ENCODE measurements at regions not wholly inside any gene's neighbourhood (a gene's known extent, or its start where the extent isn't known, plus 50 kb on each side); places are given as distances from the start of the nearest gene placed in this dataset.

DNA sequence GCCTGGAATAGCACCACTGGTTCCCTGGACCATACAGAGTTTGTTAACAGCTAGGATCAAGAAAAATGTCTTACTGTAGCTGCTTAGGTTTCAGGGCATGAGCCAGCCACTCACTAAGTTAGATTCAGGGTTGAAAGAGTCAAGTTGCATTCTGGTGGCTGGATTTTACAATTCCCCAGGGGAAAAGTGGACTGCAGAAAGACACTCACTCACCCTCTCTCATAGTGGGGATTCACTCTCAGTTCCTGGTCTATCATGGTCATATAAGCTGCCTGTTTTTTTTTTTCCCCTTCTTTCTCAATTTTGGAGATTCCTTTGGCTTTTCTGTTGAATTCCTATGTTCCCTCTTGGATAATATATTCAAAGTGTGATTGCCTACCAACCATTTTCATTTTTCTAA, 744.2 kb upstream of the GRIA3 start:
- TF ChIP-seq, protein P1, sequence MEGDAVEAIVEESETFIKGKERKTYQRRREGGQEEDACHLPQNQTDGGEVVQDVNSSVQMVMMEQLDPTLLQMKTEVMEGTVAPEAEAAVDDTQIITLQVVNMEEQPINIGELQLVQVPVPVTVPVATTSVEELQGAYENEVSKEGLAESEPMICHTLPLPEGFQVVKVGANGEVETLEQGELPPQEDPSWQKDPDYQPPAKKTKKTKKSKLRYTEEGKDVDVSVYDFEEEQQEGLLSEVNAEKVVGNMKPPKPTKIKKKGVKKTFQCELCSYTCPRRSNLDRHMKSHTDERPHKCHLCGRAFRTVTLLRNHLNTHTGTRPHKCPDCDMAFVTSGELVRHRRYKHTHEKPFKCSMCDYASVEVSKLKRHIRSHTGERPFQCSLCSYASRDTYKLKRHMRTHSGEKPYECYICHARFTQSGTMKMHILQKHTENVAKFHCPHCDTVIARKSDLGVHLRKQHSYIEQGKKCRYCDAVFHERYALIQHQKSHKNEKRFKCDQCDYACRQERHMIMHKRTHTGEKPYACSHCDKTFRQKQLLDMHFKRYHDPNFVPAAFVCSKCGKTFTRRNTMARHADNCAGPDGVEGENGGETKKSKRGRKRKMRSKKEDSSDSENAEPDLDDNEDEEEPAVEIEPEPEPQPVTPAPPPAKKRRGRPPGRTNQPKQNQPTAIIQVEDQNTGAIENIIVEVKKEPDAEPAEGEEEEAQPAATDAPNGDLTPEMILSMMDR (IDR thresholded peaks at IDR 0.05 in 2 of 3, conservative IDR thresholded peaks at IDR 0.05 in 1 of 3; ENCODE audit: insufficient read depth in 2 of 3, low read depth in 1 of 3, low read length in 3 of 3): no peak
- TF ChIP-seq NRF1 (conservative IDR thresholded peaks at IDR 0.05 in 1 of 2, IDR thresholded peaks at IDR 0.05 in 1 of 2): no peak
- TF ChIP-seq ZNF778 (CRISPR knock-in tag; IDR thresholded peaks at IDR 0.05): no peak
- no peak for TF ChIP-seq NFATC3 (IDR thresholded peaks at IDR 0.05)

All from K562 (cell line).